ENCODE measurements at regions not wholly inside any gene's neighbourhood (a gene's known extent, or its start where the extent isn't known, plus 50 kb on each side); places are given as distances from the start of the nearest gene placed in this dataset.

GRCh38 chr21:22399681-22400514, 1401.7 kb downstream of the NCAM2 start:
- in situ Hi-C loops (cut with MboI; ENCODE audit: low pct_unique_long_range_greater_than_20kb, low sequenced_read_pairs, unreplicated experiment) = no loop called here
- TF ChIP-seq CTCF (IDR thresholded peaks at IDR 0.05; ENCODE audit: extremely low read depth, insufficient read depth, missing control alignments) = no peak
- DNase-seq (ENCODE audit: low spot score) = no peak

- no peak for DNase-seq (ENCODE audit: low spot score)
- in situ Hi-C loops (cut with MboI; ENCODE audit: low pct_unique_long_range_greater_than_20kb, low sequenced_read_pairs, unreplicated experiment) = no loop called here
- TF ChIP-seq CTCF (IDR thresholded peaks at IDR 0.05; ENCODE audit: extremely low read depth, insufficient read depth, missing control alignments) = no peak
Observed at GRCh38 chr21:22409571-22409970, 1411.4 kb downstream of the NCAM2 start.

GRCh38 chr21:22416555-22416954, 1418.3 kb downstream of the NCAM2 start:
- DNase-seq (ENCODE audit: low spot score) = no peak
- in situ Hi-C loops (cut with MboI; ENCODE audit: low pct_unique_long_range_greater_than_20kb, low sequenced_read_pairs, unreplicated experiment) = no loop called here
- TF ChIP-seq CTCF (IDR thresholded peaks at IDR 0.05; ENCODE audit: extremely low read depth, insufficient read depth, missing control alignments) = no peak

GRCh38 chr21:22421416-22422180, 1423.4 kb downstream of the NCAM2 start:
- no peak for DNase-seq (ENCODE audit: low spot score)

GRCh38 chr21:22438428-22439086, 1440.3 kb downstream of the NCAM2 start:
- in situ Hi-C loops (cut with MboI; ENCODE audit: low pct_unique_long_range_greater_than_20kb, low sequenced_read_pairs, unreplicated experiment) = no loop called here
- TF ChIP-seq CTCF (IDR thresholded peaks at IDR 0.05; ENCODE audit: extremely low read depth, insufficient read depth, missing control alignments) = no peak
- no peak for DNase-seq (ENCODE audit: low spot score)

More at GRCh38 chr21:22421416-22422180, 1423.4 kb downstream of the NCAM2 start:
- in situ Hi-C loops (cut with MboI; ENCODE audit: low pct_unique_long_range_greater_than_20kb, low sequenced_read_pairs, unreplicated experiment) = no loop called here
- no peak for TF ChIP-seq CTCF (IDR thresholded peaks at IDR 0.05; ENCODE audit: extremely low read depth, insufficient read depth, missing control alignments)

GRCh38 chr21:22444990-22445389, 1446.8 kb downstream of the NCAM2 start:
- TF ChIP-seq CTCF (IDR thresholded peaks at IDR 0.05; ENCODE audit: extremely low read depth, insufficient read depth, missing control alignments) = no peak
- no peak for DNase-seq (ENCODE audit: low spot score)
- in situ Hi-C loops (cut with MboI; ENCODE audit: low pct_unique_long_range_greater_than_20kb, low sequenced_read_pairs, unreplicated experiment) = no loop called here
